Vagina (tissue), 2 donors: ENCODE measurements at regions not wholly inside any gene's neighbourhood (a gene's known extent, or its start where the extent isn't known, plus 50 kb on each side); places are given as distances from the start of the nearest gene placed in this dataset.
"Not testable (repeated sequence)": the region's sequence is repeated elsewhere in the genome, so short reads cannot be mapped to it uniquely, and the experiment has no call there.

Experiments used
- DNase-seq, 2 donors: peaks; one replicate each; pipeline ENCODE4 v3.0.0-alpha.2; 2017; ENCODE audit errors: extremely low spot score in 2 of 2
- H3K27ac ChIP-seq: fragments of 200-600 bp; sonication (generic); one replicate; pipeline ENCODE4 v1.5.1; 2019
- H3K27me3 ChIP-seq: fragments of 200-600 bp; sonication (generic); one replicate; pipeline ENCODE4 v1.5.1; 2019
- H3K36me3 ChIP-seq, 2 donors: fragments of 200-600 bp; sonication (generic); one replicate each; pipeline ENCODE4 v1.5.1; 2017 to 2019
- H3K4me1 ChIP-seq: fragments of 200-600 bp; sonication (generic); one replicate; pipeline ENCODE4 v1.5.1; 2019
- H3K4me3 ChIP-seq, 2 donors: fragments of 200-600 bp; sonication (generic); 1 replicate in 1 of 2; 2 replicates in 1 of 2; pipeline ENCODE4 v1.5.1; 2016 to 2019
- H3K9me3 ChIP-seq: fragments of 200-600 bp; sonication (generic); one replicate; pipeline ENCODE4 v1.5.1; 2019
- CTCF ChIP-seq, 3 experiments: fragments of 450-650 bp in 2 of 3; fragments of 200-600 bp in 1 of 3; sonication (generic) in 1 of 3; IDR thresholded peaks; one replicate each; pipeline ENCODE4 v1.5.1; 2017 to 2019; ENCODE audit warnings: antibody characterized with exemption in 3 of 3, mild to moderate bottlenecking in 2 of 3, moderate library complexity in 2 of 3
- POLR2A ChIP-seq, 2 donors: fragments of 450-650 bp; IDR thresholded peaks; one replicate each; pipeline ENCODE4 v1.6.1; 2017; ENCODE audit warnings: antibody characterized with exemption in 2 of 2, mild to moderate bottlenecking in 2 of 2, moderate library complexity in 2 of 2
- POLR2AphosphoS5 ChIP-seq, 2 donors: sonication (generic); formaldehyde crosslinking; IDR thresholded peaks; one replicate each; pipeline ENCODE4 v1.9.0; 2017; ENCODE audit warnings: antibody characterized with exemption in 2 of 2, mild to moderate bottlenecking in 2 of 2, low read depth in 1 of 2; ENCODE audit not compliant: insufficient read depth in 1 of 2
- intact Hi-C: fragments of 100-400 bp; cut with DNase I; formaldehyde crosslinking; loops from one replicate; pipeline ENCODE4 v1.15.1; 2023

GRCh38 chr1:193402037-193402436, 215.6 kb upstream of the B3GALT2 start:
- intact Hi-C loops = no loop called here
- DNase-seq = no peak
- Histone ChIP-seq H3K9me3 (no peaks in the 10 kb centered on the region), H3K27me3 (no peaks in the 10 kb centered on the region), H3K4me1 (peaks cover 6% of the 10 kb centered on the region), H3K27ac (no peak overlapping the region), H3K36me3 (no peaks in the 10 kb centered on the region), H3K4me3 (no peak overlapping the region)
- no peak for TF ChIP-seq POLR2AphosphoS5 (IDR thresholded peaks at IDR 0.05; ENCODE audit: insufficient read depth in 1 of 2, low read depth in 1 of 2)
- no peak for TF ChIP-seq CTCF (IDR thresholded peaks at IDR 0.05)
- TF ChIP-seq POLR2A (IDR thresholded peaks at IDR 0.05) = no peak

GRCh38 chr1:193394336-193394735, 207.9 kb upstream of the B3GALT2 start:
- H3K4me3 ChIP-seq = no peak overlapping the region
- no peaks in the 10 kb centered on the region for H3K4me1 ChIP-seq
- intact Hi-C loops = no loop called here
- TF ChIP-seq POLR2AphosphoS5 (IDR thresholded peaks at IDR 0.05; ENCODE audit: insufficient read depth in 1 of 2, low read depth in 1 of 2) (no peak), CTCF (IDR thresholded peaks at IDR 0.05) (no peak), POLR2A (IDR thresholded peaks at IDR 0.05) (no peak)
- no peak overlapping the region for H3K27ac ChIP-seq
- H3K27me3 ChIP-seq = no peaks in the 10 kb centered on the region
- H3K36me3 ChIP-seq = no peaks in the 10 kb centered on the region
- no peaks in the 10 kb centered on the region for H3K9me3 ChIP-seq
- DNase-seq = no peak

GRCh38 chr1:193392686-193393085, 206.3 kb upstream of the B3GALT2 start:
- Histone ChIP-seq H3K4me3 (no peak overlapping the region), H3K36me3 (no peaks in the 10 kb centered on the region), H3K9me3 (no peaks in the 10 kb centered on the region), H3K27me3 (no peaks in the 10 kb centered on the region), H3K27ac (no peak overlapping the region), H3K4me1 (no peaks in the 10 kb centered on the region)
- intact Hi-C loops = no loop called here
- DNase-seq = no peak
- TF ChIP-seq POLR2AphosphoS5 (IDR thresholded peaks at IDR 0.05; ENCODE audit: insufficient read depth in 1 of 2, low read depth in 1 of 2) = no peak
- no peak for TF ChIP-seq POLR2A (IDR thresholded peaks at IDR 0.05)

GRCh38 chr1:193388683-193389082, 202.3 kb upstream of the B3GALT2 start:
- no peaks in the 10 kb centered on the region for H3K27me3 ChIP-seq
- no peaks in the 10 kb centered on the region for H3K9me3 ChIP-seq
- intact Hi-C loops = no loop called here
- TF ChIP-seq POLR2A (IDR thresholded peaks at IDR 0.05) = no peak
- no peak for TF ChIP-seq CTCF (IDR thresholded peaks at IDR 0.05)
- no peak for TF ChIP-seq POLR2AphosphoS5 (IDR thresholded peaks at IDR 0.05; ENCODE audit: insufficient read depth in 1 of 2, low read depth in 1 of 2)
- H3K4me3 ChIP-seq = no peak overlapping the region
- no peak overlapping the region for H3K27ac ChIP-seq
- no peak for DNase-seq
- H3K4me1 ChIP-seq = no peaks in the 10 kb centered on the region
- H3K36me3 ChIP-seq = no peaks in the 10 kb centered on the region

DNA sequence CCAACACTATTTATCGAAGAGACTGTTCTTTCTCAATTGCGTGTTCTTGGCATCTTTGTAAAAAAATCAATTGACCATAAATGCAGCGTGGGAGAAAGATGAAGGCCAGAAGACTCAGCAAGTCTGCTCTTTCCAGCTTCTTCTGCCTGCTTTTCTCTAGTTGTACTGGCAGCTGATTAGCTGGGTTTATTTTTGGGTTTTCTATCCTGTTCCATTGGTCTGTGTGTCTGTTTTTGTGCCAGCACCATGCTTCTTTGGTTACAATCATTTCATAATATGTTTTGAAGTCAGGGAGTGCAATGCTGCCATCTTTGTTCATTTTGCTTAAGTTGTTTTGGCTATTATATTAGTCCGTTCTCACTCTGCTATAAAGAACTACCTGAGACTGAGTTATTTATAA, 201.8 kb upstream of the B3GALT2 start:
- H3K27me3 ChIP-seq = no peaks in the 10 kb centered on the region
- no peaks in the 10 kb centered on the region for H3K36me3 ChIP-seq
- H3K4me1 ChIP-seq = no peaks in the 10 kb centered on the region
- DNase-seq = no peak
- no peak overlapping the region for H3K4me3 ChIP-seq
- intact Hi-C loops = no loop called here
- H3K9me3 ChIP-seq = no peaks in the 10 kb centered on the region
- TF ChIP-seq POLR2A (IDR thresholded peaks at IDR 0.05) (no peak), CTCF (IDR thresholded peaks at IDR 0.05) (no peak), POLR2AphosphoS5 (IDR thresholded peaks at IDR 0.05; ENCODE audit: insufficient read depth in 1 of 2, low read depth in 1 of 2) (no peak)
- no peak overlapping the region for H3K27ac ChIP-seq

DNA sequence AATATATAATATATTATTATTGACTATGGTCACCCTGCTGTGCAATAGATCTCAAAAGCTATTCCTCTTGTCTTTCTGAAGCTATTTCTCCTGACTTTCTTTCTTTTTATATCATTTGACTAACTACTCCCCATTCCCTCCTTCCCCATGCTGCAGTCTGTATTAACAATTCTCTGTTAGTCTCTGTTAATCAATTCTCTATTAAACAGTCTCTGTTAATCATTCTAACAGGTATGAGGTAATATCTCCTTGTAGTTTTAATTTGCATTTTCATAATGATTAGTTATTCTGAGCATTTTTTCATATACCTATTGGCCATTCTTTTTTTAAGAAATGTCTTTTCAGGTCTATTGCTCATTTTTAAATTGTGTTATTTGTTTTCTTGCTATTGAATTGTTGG, 201.0 kb upstream of the B3GALT2 start:
- Histone ChIP-seq H3K4me3 (no peak overlapping the region), H3K4me1 (no peaks in the 10 kb centered on the region), H3K9me3 (no peaks in the 10 kb centered on the region), H3K27me3 (no peaks in the 10 kb centered on the region), H3K27ac (no peak overlapping the region), H3K36me3 (no peaks in the 10 kb centered on the region)
- DNase-seq = no peak
- intact Hi-C loops = no loop called here
- no peak for TF ChIP-seq POLR2A (IDR thresholded peaks at IDR 0.05)

GRCh38 chr1:193378451-193378850, 192.0 kb upstream of the B3GALT2 start:
- H3K4me3 ChIP-seq, H3K36me3 ChIP-seq, H3K27ac ChIP-seq, H3K27me3 ChIP-seq, intact Hi-C loops, DNase-seq, H3K4me1 ChIP-seq, H3K9me3 ChIP-seq: not testable (repeated sequence)
